HepG2 (cell line): ENCODE measurements at regions not wholly inside any gene's neighbourhood (a gene's known extent, or its start where the extent isn't known, plus 50 kb on each side); places are given as distances from the start of the nearest gene placed in this dataset.

Source experiments
- FLYWCH1 ChIP-seq: sonication (generic); formaldehyde crosslinking; IDR thresholded peaks from 2 replicates; pipeline ENCODE4 v1.8.1; 2023; ENCODE audit warnings: mild to moderate bottlenecking, missing genetic modification reagents
- KAT7 ChIP-seq: IDR thresholded peaks from 2 replicates; pipeline ENCODE4 v1.6.1; 2018; ENCODE audit warnings: borderline replicate concordance, missing compliant biosample characterization
- KDM3A ChIP-seq: IDR thresholded peaks from 2 replicates; pipeline ENCODE4 v1.6.1; 2018; ENCODE audit warnings: low read depth, missing compliant biosample characterization
- KDM4B ChIP-seq: sonication (generic); formaldehyde crosslinking; IDR thresholded peaks from 2 replicates; pipeline ENCODE4 v1.4.0; 2020; ENCODE audit warnings: missing genetic modification reagents
- MEF2D ChIP-seq: sonication (generic); formaldehyde crosslinking; IDR thresholded peaks from 2 replicates; pipeline ENCODE4 v1.5.1; 2020; ENCODE audit warnings: mild to moderate bottlenecking, missing genetic modification reagents
- MIER3 ChIP-seq: IDR thresholded peaks from 2 replicates; pipeline ENCODE4 v1.6.1; 2016; ENCODE audit warnings: missing compliant biosample characterization, borderline replicate concordance
- PAXIP1 ChIP-seq: sonication (generic); formaldehyde crosslinking; conservative IDR thresholded peaks from 2 replicates; pipeline ENCODE4 v1.4.0; 2020; ENCODE audit warnings: mild to moderate bottlenecking, missing genetic modification reagents, moderate library complexity
- SMC3 ChIP-seq: IDR thresholded peaks from 2 replicates; pipeline ENCODE4 v1.6.1; 2011; ENCODE audit warnings: low read length, improper control_type of control experiment
- TCF12 ChIP-seq, 2 experiments: fragments of 450-650 bp in 1 of 2; sonication (generic) in 1 of 2; formaldehyde crosslinking in 1 of 2; IDR thresholded peaks; 2 replicates each; pipeline versions ENCODE4 v1.6.1 to v1.8.0; 2017 to 2022; ENCODE audit warnings: antibody characterized with exemption in 1 of 2, mild to moderate bottlenecking in 1 of 2, missing genetic modification reagents in 1 of 2, moderate library complexity in 1 of 2
- TCF7L2 ChIP-seq: IDR thresholded peaks from 2 replicates; pipeline ENCODE4 v1.6.1; 2011; ENCODE audit warnings: mild to moderate bottlenecking, low read depth, low read length, moderate library complexity
- TEAD2 ChIP-seq: sonication (generic); formaldehyde crosslinking; IDR thresholded peaks from 2 replicates; pipeline ENCODE4 v1.9.0; 2021; ENCODE audit warnings: missing genetic modification reagents
- TEAD3 ChIP-seq: optimal IDR thresholded peaks from 2 replicates; pipeline ENCODE3; 2016; ENCODE audit warnings: borderline replicate concordance
- TFDP2 ChIP-seq: sonication (generic); formaldehyde crosslinking; IDR thresholded peaks from 2 replicates; pipeline ENCODE4 v1.4.0; 2020; ENCODE audit warnings: missing genetic modification reagents
- ZBTB3 ChIP-seq: sonication (generic); formaldehyde crosslinking; IDR thresholded peaks from 2 replicates; pipeline ENCODE4 v1.4.0; 2020; ENCODE audit warnings: low read depth, mild to moderate bottlenecking, moderate library complexity, missing genetic modification reagents, borderline replicate concordance
- ZBTB38 ChIP-seq: sonication (generic); formaldehyde crosslinking; IDR thresholded peaks from 2 replicates; pipeline ENCODE4 v1.5.1; 2020; ENCODE audit warnings: mild to moderate bottlenecking, missing genetic modification reagents
- ZFP91 ChIP-seq: sonication (generic); formaldehyde crosslinking; IDR thresholded peaks from 2 replicates; pipeline ENCODE4 v1.9.0; 2022; ENCODE audit warnings: missing genetic modification reagents, mild to moderate bottlenecking, borderline replicate concordance
- ZFY ChIP-seq: sonication (generic); formaldehyde crosslinking; IDR thresholded peaks from 2 replicates; pipeline ENCODE4 v1.4.0; 2020; ENCODE audit warnings: missing genetic modification reagents
- ZNF280B ChIP-seq: sonication (generic); formaldehyde crosslinking; IDR thresholded peaks from 2 replicates; pipeline ENCODE4 v1.5.0; 2020; ENCODE audit warnings: missing genetic modification reagents, mild to moderate bottlenecking, borderline replicate concordance
- ZNF547 ChIP-seq: sonication (generic); formaldehyde crosslinking; IDR thresholded peaks from 2 replicates; pipeline ENCODE4 v1.5.1; 2020; ENCODE audit warnings: mild to moderate bottlenecking, missing genetic modification reagents
- ZNF557 ChIP-seq: sonication (generic); formaldehyde crosslinking; IDR thresholded peaks from 2 replicates; pipeline ENCODE4 v1.4.0; 2020; ENCODE audit warnings: missing genetic modification reagents
- ZNF644 ChIP-seq: IDR thresholded peaks from 2 replicates; pipeline ENCODE4 v1.6.1; 2016; ENCODE audit warnings: low read depth
- ZNF772 ChIP-seq: sonication (generic); formaldehyde crosslinking; IDR thresholded peaks from 2 replicates; pipeline ENCODE4 v1.5.0; 2020; ENCODE audit warnings: mild to moderate bottlenecking, missing genetic modification reagents
- ZSCAN25 ChIP-seq: sonication (generic); formaldehyde crosslinking; IDR thresholded peaks from 2 replicates; pipeline ENCODE4 v1.8.0; 2022; ENCODE audit warnings: mild to moderate bottlenecking, missing genetic modification reagents

GRCh38 chr2:75276093-75277029 lies 77.0 kb upstream of the TACR1 start (continued):
- TF ChIP-seq TFDP2, result 0 out of 2 replicates have a peak, but pooled peaks have one; percentile 29
- TF ChIP-seq TCF7L2, result no peak
- TF ChIP-seq MIER3 (CRISPR knock-in tag), result no peak
- no peak for TF ChIP-seq KAT7 (CRISPR knock-in tag)
- TF ChIP-seq ZNF280B (CRISPR knock-in tag), result no peak
- no peak for TF ChIP-seq ZNF644 (CRISPR knock-in tag)
- no peak for TF ChIP-seq KDM4B (CRISPR knock-in tag)
- no peak for TF ChIP-seq ZNF557 (CRISPR knock-in tag)
- TF ChIP-seq KDM3A (CRISPR knock-in tag), result no peak
- no peak for TF ChIP-seq ZBTB38 (CRISPR knock-in tag)
- no peak for TF ChIP-seq MEF2D (CRISPR knock-in tag)
- 0 out of 2 replicates have a peak, but pooled peaks have one; percentile 32 for TF ChIP-seq PAXIP1 (CRISPR knock-in tag)
- TF ChIP-seq TEAD3, result peak; percentile 16
- no peak for TF ChIP-seq ZNF547 (CRISPR knock-in tag)
- TF ChIP-seq FLYWCH1 (CRISPR knock-in tag), result no peak
- TF ChIP-seq ZFP91 (CRISPR knock-in tag), result no peak
- no peak for TF ChIP-seq TCF12 (IDR thresholded peaks at IDR 0.05)
- no peak for TF ChIP-seq TCF12 (CRISPR knock-in tag; IDR thresholded peaks at IDR 0.05)
- TF ChIP-seq TEAD2 (CRISPR knock-in tag), result no peak
- TF ChIP-seq ZBTB3 (CRISPR knock-in tag), result no peak
- TF ChIP-seq ZFY, result no peak
- no peak for TF ChIP-seq ZNF772 (CRISPR knock-in tag)
- no peak for TF ChIP-seq SMC3
- TF ChIP-seq ZSCAN25, result no peak
